ENCODE measurements at regions not wholly inside any gene's neighbourhood (a gene's known extent, or its start where the extent isn't known, plus 50 kb on each side); places are given as distances from the start of the nearest gene placed in this dataset.

DNA sequence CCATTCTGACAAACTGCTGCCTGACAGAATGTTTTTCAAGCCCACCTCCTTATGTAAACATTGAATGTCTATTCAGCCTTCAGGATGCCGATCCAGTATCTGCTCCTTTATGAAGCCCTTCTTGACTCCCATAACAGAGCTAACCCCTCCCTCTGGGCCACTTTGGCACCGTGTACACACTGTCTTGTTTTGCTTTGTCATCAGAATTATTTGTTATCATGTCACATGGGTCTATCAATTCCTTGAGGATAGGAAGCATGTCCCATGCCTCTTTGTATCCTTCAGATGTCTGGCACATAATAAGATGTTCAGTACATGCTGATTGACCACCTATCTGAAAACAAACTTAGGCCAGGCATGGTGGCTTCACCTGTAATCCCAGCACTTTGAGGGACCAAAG, 92.3 kb downstream of the PRLHR start:
- peaks cover 4% of the 10 kb centered on the region for H3K4me1 Mint-ChIP-seq
- no peak for DNase-seq
- TF ChIP-seq, protein P1, sequence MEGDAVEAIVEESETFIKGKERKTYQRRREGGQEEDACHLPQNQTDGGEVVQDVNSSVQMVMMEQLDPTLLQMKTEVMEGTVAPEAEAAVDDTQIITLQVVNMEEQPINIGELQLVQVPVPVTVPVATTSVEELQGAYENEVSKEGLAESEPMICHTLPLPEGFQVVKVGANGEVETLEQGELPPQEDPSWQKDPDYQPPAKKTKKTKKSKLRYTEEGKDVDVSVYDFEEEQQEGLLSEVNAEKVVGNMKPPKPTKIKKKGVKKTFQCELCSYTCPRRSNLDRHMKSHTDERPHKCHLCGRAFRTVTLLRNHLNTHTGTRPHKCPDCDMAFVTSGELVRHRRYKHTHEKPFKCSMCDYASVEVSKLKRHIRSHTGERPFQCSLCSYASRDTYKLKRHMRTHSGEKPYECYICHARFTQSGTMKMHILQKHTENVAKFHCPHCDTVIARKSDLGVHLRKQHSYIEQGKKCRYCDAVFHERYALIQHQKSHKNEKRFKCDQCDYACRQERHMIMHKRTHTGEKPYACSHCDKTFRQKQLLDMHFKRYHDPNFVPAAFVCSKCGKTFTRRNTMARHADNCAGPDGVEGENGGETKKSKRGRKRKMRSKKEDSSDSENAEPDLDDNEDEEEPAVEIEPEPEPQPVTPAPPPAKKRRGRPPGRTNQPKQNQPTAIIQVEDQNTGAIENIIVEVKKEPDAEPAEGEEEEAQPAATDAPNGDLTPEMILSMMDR (conservative IDR thresholded peaks at IDR 0.05), result no peak
- Histone ChIP-seq H3K27ac (ENCODE audit: low read depth, low read length) (no peak overlapping the region), H3K4me1 (ENCODE audit: control insufficient read depth, insufficient read depth, low read length) (no peaks in the 10 kb centered on the region), H3K27me3 (ENCODE audit: control insufficient read depth, insufficient read depth, low read length, poor library complexity, severe bottlenecking) (no peaks in the 10 kb centered on the region), H3K9ac (ENCODE audit: extremely low read depth, low read length, poor library complexity, severe bottlenecking) (no peak overlapping the region), H3K9me3 (ENCODE audit: control insufficient read depth, low read length) (no peaks in the 10 kb centered on the region), H3K36me3 (ENCODE audit: control insufficient read depth, insufficient read depth, low read length) (no peaks in the 10 kb centered on the region), H3K4me3 (ENCODE audit: low read length) (no peak overlapping the region)
- H3K4me3 Mint-ChIP-seq, result no peak overlapping the region
- H3K36me3 Mint-ChIP-seq (ENCODE audit: low read depth), result no peaks in the 10 kb centered on the region
- WGBS, 2 experiments (ENCODE audit: insufficient coverage in 1 of 2, insufficient read length in 1 of 2), result 92 to 100% methylated on average over 2 of the region's 2 CpGs
- H3K9me3 Mint-ChIP-seq, result no peaks in the 10 kb centered on the region
- peaks cover 3% of the 10 kb centered on the region for H3K27me3 Mint-ChIP-seq (ENCODE audit: insufficient read depth)
- H3K27ac Mint-ChIP-seq, result no peak overlapping the region

DNA sequence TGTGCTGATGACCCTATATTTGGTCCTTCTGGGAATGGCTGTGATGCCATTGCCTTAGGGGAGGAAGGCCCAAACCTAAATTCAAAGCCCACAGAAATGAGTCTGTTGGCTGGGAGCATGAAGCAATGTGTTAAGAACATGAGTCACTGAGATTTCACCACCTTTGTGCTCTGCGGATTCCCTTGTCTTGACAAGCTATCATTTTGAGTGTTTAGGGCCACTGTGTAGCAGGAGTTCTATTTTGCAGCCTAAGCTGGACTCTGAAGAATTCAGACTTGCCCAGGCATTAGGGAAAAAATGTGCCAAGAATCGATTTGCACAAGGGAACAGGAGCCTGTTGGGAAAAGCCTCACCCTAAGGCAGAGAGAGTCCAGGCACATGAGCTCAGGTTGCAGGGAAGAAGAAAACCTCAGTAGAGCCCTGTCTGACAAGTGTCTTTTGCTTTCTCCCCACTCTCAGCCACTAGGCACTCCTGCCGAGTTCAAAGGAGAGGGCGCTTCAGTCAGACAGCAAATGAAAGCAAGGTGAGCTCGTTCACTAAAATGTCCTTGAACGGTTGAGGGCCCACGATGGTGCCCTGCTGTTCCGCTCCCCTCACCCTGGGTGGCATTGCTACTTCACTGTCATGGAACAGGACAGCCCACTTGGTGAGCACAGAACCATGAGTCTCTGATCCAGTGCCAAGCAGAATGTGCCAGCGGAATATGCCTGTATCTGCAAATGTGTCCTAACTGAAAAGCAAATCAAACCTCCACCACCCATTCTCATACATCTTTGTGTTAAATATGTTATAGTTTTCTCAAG, 93.6 kb downstream of the PRLHR start:
- no peaks in the 10 kb centered on the region for H3K27me3 ChIP-seq (ENCODE audit: control insufficient read depth, insufficient read depth, low read length, poor library complexity, severe bottlenecking)
- H3K27ac Mint-ChIP-seq, result no peak overlapping the region
- H3K9me3 Mint-ChIP-seq, result no peaks in the 10 kb centered on the region
- peaks cover 4% of the 10 kb centered on the region for H3K4me1 Mint-ChIP-seq
- peaks cover 3% of the 10 kb centered on the region for H3K27me3 Mint-ChIP-seq (ENCODE audit: insufficient read depth)
- no peaks in the 10 kb centered on the region for H3K9me3 ChIP-seq (ENCODE audit: control insufficient read depth, low read length)
- H3K36me3 Mint-ChIP-seq (ENCODE audit: low read depth), result no peaks in the 10 kb centered on the region
- no peak overlapping the region for H3K4me3 Mint-ChIP-seq
- H3K4me1 ChIP-seq (ENCODE audit: control insufficient read depth, insufficient read depth, low read length), result no peaks in the 10 kb centered on the region
- H3K9ac ChIP-seq (ENCODE audit: extremely low read depth, low read length, poor library complexity, severe bottlenecking), result no peak overlapping the region
- no peak overlapping the region for H3K27ac ChIP-seq (ENCODE audit: low read depth, low read length)
- TF ChIP-seq, protein P1 (conservative IDR thresholded peaks at IDR 0.05), result no peak
- no peak for DNase-seq
- no peaks in the 10 kb centered on the region for H3K36me3 ChIP-seq (ENCODE audit: control insufficient read depth, insufficient read depth, low read length)
- WGBS, 2 experiments (ENCODE audit: insufficient coverage in 1 of 2, insufficient read length in 1 of 2), result 75 to 85% methylated on average over 8 to 9 of the region's 9 CpGs
- H3K4me3 ChIP-seq (ENCODE audit: low read length), result no peak overlapping the region

GRCh38 chr10:118501171-118501570, 94.3 kb downstream of the PRLHR start:
- Mint-ChIP-seq H3K27ac (no peak overlapping the region), H3K4me1 (peaks cover 4% of the 10 kb centered on the region), H3K27me3 (ENCODE audit: insufficient read depth) (peaks cover 3% of the 10 kb centered on the region), H3K9me3 (no peaks in the 10 kb centered on the region), H3K36me3 (ENCODE audit: low read depth) (no peaks in the 10 kb centered on the region), H3K4me3 (no peak overlapping the region)
- Histone ChIP-seq H3K27me3 (ENCODE audit: control insufficient read depth, insufficient read depth, low read length, poor library complexity, severe bottlenecking) (no peaks in the 10 kb centered on the region), H3K9ac (ENCODE audit: extremely low read depth, low read length, poor library complexity, severe bottlenecking) (no peak overlapping the region), H3K4me3 (ENCODE audit: low read length) (no peak overlapping the region), H3K9me3 (ENCODE audit: control insufficient read depth, low read length) (no peaks in the 10 kb centered on the region), H3K27ac (ENCODE audit: low read depth, low read length) (no peak overlapping the region), H3K36me3 (ENCODE audit: control insufficient read depth, insufficient read depth, low read length) (no peaks in the 10 kb centered on the region), H3K4me1 (ENCODE audit: control insufficient read depth, insufficient read depth, low read length) (no peaks in the 10 kb centered on the region)
- TF ChIP-seq, protein P1 (conservative IDR thresholded peaks at IDR 0.05), result no peak
- no peak for DNase-seq
- WGBS, 2 experiments (ENCODE audit: insufficient coverage in 1 of 2, insufficient read length in 1 of 2), result 90 to 96% methylated on average over 6 of the region's 6 CpGs
